Activated T-helper 17 cell treated with anti-CD3 and anti-CD28 coated beads, Interleukin-2, amount 50 U/mL, for 72 hours (primary cell): ENCODE measurements at regions not wholly inside any gene's neighbourhood (a gene's known extent, or its start where the extent isn't known, plus 50 kb on each side); places are given as distances from the start of the nearest gene placed in this dataset.
A peak's percentile ranks its signal among the peaks of the same experiment; 100 is the strongest.

Experiments
- ATAC-seq: fragments of 150-1000 bp; cut with Tn5 transposase; replicated peaks from 2 replicates; pipeline ENCODE4 v1.10.0; 2021; ENCODE audit warnings: mild to moderate bottlenecking, moderate library complexity
- H3K27ac Mint-ChIP-seq: one replicate; pipeline ENCODE4 v1.8.0; 2022; ENCODE audit warnings: mixed read lengths
- H3K27me3 Mint-ChIP-seq: one replicate; pipeline ENCODE4 v1.8.0; 2022; ENCODE audit warnings: mixed read lengths
- H3K36me3 Mint-ChIP-seq: one replicate; pipeline ENCODE4 v1.8.0; 2022; ENCODE audit warnings: low read depth, mild to moderate bottlenecking, mixed read lengths
- H3K4me1 Mint-ChIP-seq: one replicate; pipeline ENCODE4 v1.8.0; 2022; ENCODE audit warnings: mixed read lengths
- H3K4me3 Mint-ChIP-seq: one replicate; pipeline ENCODE4 v1.8.0; 2022; ENCODE audit warnings: mild to moderate bottlenecking, mixed read lengths
- H3K9me3 Mint-ChIP-seq: one replicate; pipeline ENCODE4 v1.8.0; 2022; ENCODE audit warnings: mixed read lengths

- Mint-ChIP-seq H3K36me3 (no peaks in the 10 kb centered on the region), H3K9me3 (peaks cover 5% of the 10 kb centered on the region), H3K4me3 (no peak overlapping the region), H3K4me1 (no peaks in the 10 kb centered on the region), H3K27me3 (peaks cover 8% of the 10 kb centered on the region), H3K27ac (no peak overlapping the region)
- ATAC-seq = no peak
Measured at GRCh38 chr13:106187101-106187500, 348.4 kb downstream of the EFNB2 start.

- Mint-ChIP-seq H3K4me3 (no peak overlapping the region), H3K36me3 (no peaks in the 10 kb centered on the region), H3K27me3 (peaks cover 7% of the 10 kb centered on the region), H3K9me3 (peaks cover 5% of the 10 kb centered on the region), H3K27ac (no peak overlapping the region), H3K4me1 (no peaks in the 10 kb centered on the region)
- no peak for ATAC-seq
Measured at GRCh38 chr13:106186366-106187030, 349.0 kb downstream of the EFNB2 start.

GRCh38 chr13:106184790-106185189, 350.7 kb downstream of the EFNB2 start:
- ATAC-seq = peak; percentile 16
- Mint-ChIP-seq H3K4me1 (no peaks in the 10 kb centered on the region), H3K36me3 (no peaks in the 10 kb centered on the region), H3K27me3 (peaks cover 7% of the 10 kb centered on the region), H3K9me3 (peaks cover 5% of the 10 kb centered on the region), H3K4me3 (no peak overlapping the region), H3K27ac (no peak overlapping the region)

- H3K9me3 Mint-ChIP-seq = peaks cover 5% of the 10 kb centered on the region
- H3K4me1 Mint-ChIP-seq = no peaks in the 10 kb centered on the region
- no peak for ATAC-seq
- no peak overlapping the region for H3K27ac Mint-ChIP-seq
- no peaks in the 10 kb centered on the region for H3K36me3 Mint-ChIP-seq
- no peak overlapping the region for H3K4me3 Mint-ChIP-seq
- H3K27me3 Mint-ChIP-seq = peaks cover 7% of the 10 kb centered on the region
Measured at GRCh38 chr13:106183410-106184065, 351.9 kb downstream of the EFNB2 start.

- Mint-ChIP-seq H3K9me3 (peaks cover 4% of the 10 kb centered on the region), H3K27me3 (peaks cover 4% of the 10 kb centered on the region), H3K4me3 (no peak overlapping the region), H3K27ac (no peak overlapping the region), H3K36me3 (no peaks in the 10 kb centered on the region), H3K4me1 (no peaks in the 10 kb centered on the region)
- ATAC-seq = no peak
Measured at GRCh38 chr13:106182404-106182803, 353.1 kb downstream of the EFNB2 start.

GRCh38 chr13:106178816-106179215, 356.6 kb downstream of the EFNB2 start:
- H3K4me1 Mint-ChIP-seq = no peaks in the 10 kb centered on the region
- H3K4me3 Mint-ChIP-seq = no peak overlapping the region
- peaks cover 3% of the 10 kb centered on the region for H3K27me3 Mint-ChIP-seq
- no peak overlapping the region for H3K27ac Mint-ChIP-seq
- no peaks in the 10 kb centered on the region for H3K9me3 Mint-ChIP-seq
- no peak for ATAC-seq
- no peaks in the 10 kb centered on the region for H3K36me3 Mint-ChIP-seq

- ATAC-seq = no peak
- no peaks in the 10 kb centered on the region for H3K4me1 Mint-ChIP-seq
- H3K27ac Mint-ChIP-seq = no peak overlapping the region
- no peaks in the 10 kb centered on the region for H3K36me3 Mint-ChIP-seq
- H3K4me3 Mint-ChIP-seq = no peak overlapping the region
- H3K9me3 Mint-ChIP-seq = no peaks in the 10 kb centered on the region
- H3K27me3 Mint-ChIP-seq = peaks cover 3% of the 10 kb centered on the region
Measured at GRCh38 chr13:106177146-106177545, 358.3 kb downstream of the EFNB2 start.

- no peak overlapping the region for H3K4me3 Mint-ChIP-seq
- H3K36me3 Mint-ChIP-seq = no peaks in the 10 kb centered on the region
- H3K4me1 Mint-ChIP-seq = no peaks in the 10 kb centered on the region
- peaks cover 3% of the 10 kb centered on the region for H3K27me3 Mint-ChIP-seq
- no peak for ATAC-seq
- no peak overlapping the region for H3K27ac Mint-ChIP-seq
- H3K9me3 Mint-ChIP-seq = no peaks in the 10 kb centered on the region
Measured at GRCh38 chr13:106176117-106176516, 359.3 kb downstream of the EFNB2 start.

GRCh38 chr13:106173891-106174610, 361.4 kb downstream of the EFNB2 start:
- Mint-ChIP-seq H3K27me3 (peaks cover 12% of the 10 kb centered on the region), H3K9me3 (peaks cover 5% of the 10 kb centered on the region), H3K4me1 (no peaks in the 10 kb centered on the region), H3K4me3 (no peak overlapping the region), H3K27ac (no peak overlapping the region), H3K36me3 (no peaks in the 10 kb centered on the region)
- no peak for ATAC-seq

GRCh38 chr13:106173346-106173745, 362.1 kb downstream of the EFNB2 start:
- Mint-ChIP-seq H3K9me3 (peaks cover 5% of the 10 kb centered on the region), H3K4me3 (no peak overlapping the region), H3K27ac (no peak overlapping the region), H3K4me1 (no peaks in the 10 kb centered on the region), H3K27me3 (peaks cover 12% of the 10 kb centered on the region), H3K36me3 (no peaks in the 10 kb centered on the region)
- ATAC-seq = no peak

- Mint-ChIP-seq H3K36me3 (no peaks in the 10 kb centered on the region), H3K4me3 (no peak overlapping the region), H3K27me3 (peaks cover 18% of the 10 kb centered on the region), H3K9me3 (peaks cover 8% of the 10 kb centered on the region), H3K27ac (no peak overlapping the region), H3K4me1 (no peaks in the 10 kb centered on the region)
- no peak for ATAC-seq
Measured at GRCh38 chr13:106172176-106172905, 363.1 kb downstream of the EFNB2 start.

- Mint-ChIP-seq H3K27ac (no peak overlapping the region), H3K4me1 (no peaks in the 10 kb centered on the region), H3K9me3 (peaks cover 3% of the 10 kb centered on the region), H3K36me3 (no peaks in the 10 kb centered on the region), H3K4me3 (no peak overlapping the region), H3K27me3 (peaks cover 6% of the 10 kb centered on the region)
- ATAC-seq = no peak
Measured at GRCh38 chr13:106163426-106163825, 372.0 kb downstream of the EFNB2 start.

- Mint-ChIP-seq H3K4me1 (no peaks in the 10 kb centered on the region), H3K4me3 (no peak overlapping the region), H3K27ac (no peak overlapping the region), H3K27me3 (no peaks in the 10 kb centered on the region), H3K9me3 (no peaks in the 10 kb centered on the region), H3K36me3 (no peaks in the 10 kb centered on the region)
- ATAC-seq = no peak
Measured at GRCh38 chr13:106161146-106161545, 374.3 kb downstream of the EFNB2 start.

GRCh38 chr13:106159295-106160195, 375.9 kb downstream of the EFNB2 start:
- ATAC-seq = no peak
- Mint-ChIP-seq H3K4me3 (no peak overlapping the region), H3K27me3 (no peaks in the 10 kb centered on the region), H3K4me1 (no peaks in the 10 kb centered on the region), H3K27ac (no peak overlapping the region), H3K9me3 (no peaks in the 10 kb centered on the region), H3K36me3 (no peaks in the 10 kb centered on the region)
